Body of pancreas (tissue), 4 donors: ENCODE measurements at regions not wholly inside any gene's neighbourhood (a gene's known extent, or its start where the extent isn't known, plus 50 kb on each side); places are given as distances from the start of the nearest gene placed in this dataset.

Source experiments
- CTCF ChIP-seq, 7 experiments: fragments of 450-650 bp in 4 of 7; fragments of 200-600 bp in 3 of 7; sonication (generic) in 3 of 7; IDR thresholded peaks; one replicate each; pipeline ENCODE4 v1.5.1; 2016 to 2019; ENCODE audit warnings: antibody characterized with exemption in 7 of 7
- POLR2A ChIP-seq, 3 donors: fragments of 450-650 bp; IDR thresholded peaks; one replicate each; pipeline ENCODE4 v1.6.1; 2016; ENCODE audit warnings: antibody characterized with exemption in 3 of 3, mild to moderate bottlenecking in 2 of 3

DNA sequence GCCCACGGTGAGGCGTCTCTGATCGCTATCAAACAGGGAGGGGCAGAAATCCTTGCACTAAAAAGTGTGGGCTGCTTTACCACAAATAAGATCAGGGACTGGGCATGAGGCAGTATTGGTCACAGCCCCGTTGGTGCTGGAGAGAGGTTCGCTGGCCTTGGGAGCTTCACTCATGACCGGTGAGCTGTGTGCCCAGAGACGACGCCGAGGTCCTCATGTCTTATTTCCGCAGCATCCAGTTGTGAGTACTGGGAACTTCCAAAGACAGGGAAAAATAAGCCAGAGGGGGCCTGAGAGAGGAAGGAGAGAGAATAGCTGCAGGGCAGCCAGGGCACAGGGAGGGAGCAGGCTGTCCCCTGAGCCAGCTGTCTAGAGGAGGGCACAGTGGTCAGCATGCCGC lies 154.2 kb upstream of the PRKCQ start:
- TF ChIP-seq CTCF (IDR thresholded peaks at IDR 0.05): no peak
- no peak for TF ChIP-seq POLR2A (IDR thresholded peaks at IDR 0.05)
